ENCODE measurements at regions not wholly inside any gene's neighbourhood (a gene's known extent, or its start where the extent isn't known, plus 50 kb on each side); places are given as distances from the start of the nearest gene placed in this dataset.

GRCh38 chr11:28528217-28528616 lies 420.0 kb downstream of the METTL15 start:
- TF ChIP-seq EZH2phosphoT487 (IDR thresholded peaks at IDR 0.05; ENCODE audit: insufficient read depth, low read depth) = no peak
- TF ChIP-seq EZH2 (IDR thresholded peaks at IDR 0.05; ENCODE audit: insufficient read depth, poor library complexity, severe bottlenecking) = no peak
- H3K9me3 ChIP-seq (ENCODE audit: low read depth) = peaks cover 3% of the 10 kb centered on the region
- peak; percentile 12 for DNase-seq
- H2AFZ ChIP-seq = 0 out of 2 replicates have a peak overlapping the region, but pooled peaks have one; percentile 6
- H3K4me2 ChIP-seq (ENCODE audit: unreplicated experiment) = no peak overlapping the region
- 19 to 31% methylated on average over 4 of the region's 4 CpGs for WGBS, 2 experiments (ENCODE audit: low coverage in 1 of 2, low lambda C conversion rate in 2 of 2, missing lambda C conversion rate in 2 of 2)
- peaks cover 10% of the 10 kb centered on the region; the same call in 1 of the 2 replicates for H3F3A ChIP-seq (ENCODE audit: insufficient read depth)
- H3K36me3 ChIP-seq (ENCODE audit: low read depth) = no peaks in the 10 kb centered on the region
- H3K9me2 ChIP-seq (ENCODE audit: insufficient read depth) = no peaks in the 10 kb centered on the region
- no peaks in the 10 kb centered on the region for H3K79me2 ChIP-seq (ENCODE audit: insufficient read depth)
- no peak overlapping the region for H3K27ac ChIP-seq
- H4K20me1 ChIP-seq (ENCODE audit: insufficient read depth) = no peaks in the 10 kb centered on the region
- in situ Hi-C loops (cut with MboI) = loop anchor here (10.0 kb wide), 1 partner anchor 823 kb away; the partner anchor contains the start of gene BDNF
- H3K4me1 ChIP-seq (ENCODE audit: insufficient read depth) = peaks cover 21% of the 10 kb centered on the region
- no peak overlapping the region for H3K4me3 ChIP-seq
- no peaks in the 10 kb centered on the region for H3K27me3 ChIP-seq (replicated peaks; ENCODE audit: insufficient read depth)
- no peak overlapping the region for H3K9ac ChIP-seq

- no peaks in the 10 kb centered on the region for H3K9me2 ChIP-seq (ENCODE audit: insufficient read depth)
- no peak overlapping the region for H3K4me3 ChIP-seq
- peaks cover 21% of the 10 kb centered on the region for H3K4me1 ChIP-seq (ENCODE audit: insufficient read depth)
- in situ Hi-C loops (cut with MboI) = loop anchor here (10.0 kb wide), 1 partner anchor 822 kb away; the partner anchor contains the start of gene BDNF
- no peaks in the 10 kb centered on the region for H3K79me2 ChIP-seq (ENCODE audit: insufficient read depth)
- no peak overlapping the region for H3K27ac ChIP-seq
- H3F3A ChIP-seq (ENCODE audit: insufficient read depth) = peaks cover 10% of the 10 kb centered on the region; the same call in 1 of the 2 replicates
- H3K4me2 ChIP-seq (ENCODE audit: unreplicated experiment) = no peak overlapping the region
- 86 to 93% methylated on average over 1 of the region's 1 CpG for WGBS, 2 experiments (ENCODE audit: low coverage in 1 of 2, low lambda C conversion rate in 2 of 2, missing lambda C conversion rate in 2 of 2)
- no peaks in the 10 kb centered on the region for H3K27me3 ChIP-seq (replicated peaks; ENCODE audit: insufficient read depth)
- TF ChIP-seq EZH2 (IDR thresholded peaks at IDR 0.05; ENCODE audit: insufficient read depth, poor library complexity, severe bottlenecking) (no peak), EZH2phosphoT487 (IDR thresholded peaks at IDR 0.05; ENCODE audit: insufficient read depth, low read depth) (no peak)
- DNase-seq = peak; percentile 49
- H3K9ac ChIP-seq = no peak overlapping the region
- peaks cover 3% of the 10 kb centered on the region for H3K9me3 ChIP-seq (ENCODE audit: low read depth)
- H4K20me1 ChIP-seq (ENCODE audit: insufficient read depth) = no peaks in the 10 kb centered on the region
- H2AFZ ChIP-seq = no peak overlapping the region
- no peaks in the 10 kb centered on the region for H3K36me3 ChIP-seq (ENCODE audit: low read depth)
Measured at GRCh38 chr11:28526406-28526751, 418.2 kb downstream of the METTL15 start.

GRCh38 chr11:28525636-28526405 lies 417.6 kb downstream of the METTL15 start:
- Histone ChIP-seq H3K9me2 (ENCODE audit: insufficient read depth) (no peaks in the 10 kb centered on the region), H3K36me3 (ENCODE audit: low read depth) (no peaks in the 10 kb centered on the region), H3K4me2 (ENCODE audit: unreplicated experiment) (no peak overlapping the region), H3K27ac (no peak overlapping the region), H3K79me2 (ENCODE audit: insufficient read depth) (no peaks in the 10 kb centered on the region), H3K27me3 (replicated peaks; ENCODE audit: insufficient read depth) (no peaks in the 10 kb centered on the region), H3K4me1 (ENCODE audit: insufficient read depth) (peaks cover 21% of the 10 kb centered on the region), H3K9ac (no peak overlapping the region), H3K9me3 (ENCODE audit: low read depth) (peaks cover 3% of the 10 kb centered on the region), H3F3A (ENCODE audit: insufficient read depth) (peaks cover 10% of the 10 kb centered on the region; the same call in 1 of the 2 replicates), H2AFZ (no peak overlapping the region), H4K20me1 (ENCODE audit: insufficient read depth) (no peaks in the 10 kb centered on the region), H3K4me3 (no peak overlapping the region)
- in situ Hi-C loops (cut with MboI) = loop anchor here (10.0 kb wide), 1 partner anchor 821 kb away; the partner anchor contains the start of gene BDNF
- no peak for TF ChIP-seq EZH2 (IDR thresholded peaks at IDR 0.05; ENCODE audit: insufficient read depth, poor library complexity, severe bottlenecking)
- TF ChIP-seq EZH2phosphoT487 (IDR thresholded peaks at IDR 0.05; ENCODE audit: insufficient read depth, low read depth) = no peak
- WGBS, 2 experiments (ENCODE audit: low coverage in 1 of 2, low lambda C conversion rate in 2 of 2, missing lambda C conversion rate in 2 of 2) = 82 to 89% methylated on average over 23 to 25 of the region's 25 CpGs
- DNase-seq = no peak

GRCh38 chr11:28524098-28524497 lies 415.9 kb downstream of the METTL15 start:
- WGBS, 2 experiments (ENCODE audit: low coverage in 1 of 2, low lambda C conversion rate in 2 of 2, missing lambda C conversion rate in 2 of 2) = 51 to 59% methylated on average over 1 of the region's 1 CpG
- Histone ChIP-seq H2AFZ (no peak overlapping the region), H3K4me2 (ENCODE audit: unreplicated experiment) (no peak overlapping the region), H3K4me3 (no peak overlapping the region), H3K9ac (no peak overlapping the region), H3K9me2 (ENCODE audit: insufficient read depth) (no peaks in the 10 kb centered on the region), H4K20me1 (ENCODE audit: insufficient read depth) (no peaks in the 10 kb centered on the region), H3F3A (ENCODE audit: insufficient read depth) (peaks cover 8% of the 10 kb centered on the region; the same call in 1 of the 2 replicates), H3K4me1 (ENCODE audit: insufficient read depth) (peaks cover 9% of the 10 kb centered on the region; the same call in 1 of the 2 replicates), H3K27me3 (replicated peaks; ENCODE audit: insufficient read depth) (no peaks in the 10 kb centered on the region), H3K36me3 (ENCODE audit: low read depth) (no peaks in the 10 kb centered on the region), H3K27ac (no peak overlapping the region), H3K9me3 (ENCODE audit: low read depth) (no peaks in the 10 kb centered on the region), H3K79me2 (ENCODE audit: insufficient read depth) (no peaks in the 10 kb centered on the region)
- TF ChIP-seq EZH2 (IDR thresholded peaks at IDR 0.05; ENCODE audit: insufficient read depth, poor library complexity, severe bottlenecking) = no peak
- DNase-seq = peak; percentile 3
- in situ Hi-C loops (cut with MboI) = loop anchor here (10.0 kb wide), 1 partner anchor 819 kb away; the partner anchor contains the start of gene BDNF
